PC-9 (cell line): ENCODE measurements at regions not wholly inside any gene's neighbourhood (a gene's known extent, or its start where the extent isn't known, plus 50 kb on each side); places are given as distances from the start of the nearest gene placed in this dataset.

Source experiments
- BruUV-seq: library from RNA; stranded (reverse); fragments of 400-500 nt; replicated peaks from 2 replicates; lab custom pipeline; 2021; lab: Mats Ljungman, UMichigan
- CTCF ChIA-PET: fragments of 300-600 bp; sonication (Branson Sonifier 250); formaldehyde crosslinking; loops from one replicate; lab custom pipeline; 2022; ENCODE audit warnings: antibody characterized with exemption; lab: Charles Lee
- POLR2A ChIA-PET: fragments of 300-600 bp; sonication (Branson Sonifier 250); formaldehyde crosslinking; loops from one replicate; lab custom pipeline; 2022; ENCODE audit warnings: antibody characterized with exemption; ENCODE audit not compliant: unreplicated experiment; lab: Charles Lee
- DNase-seq, 2 experiments: peaks; one replicate each; pipeline versions ENCODE4 v3.0.0 to v3.0.0-alpha.2; 2015 to 2022; ENCODE audit warnings: mixed read lengths in 1 of 2
- H2AFZ ChIP-seq: fragments of 200-600 bp; sonication (generic); 2 replicates; pipeline ENCODE4 v1.8.1; 2017; ENCODE audit warnings: antibody characterized with exemption
- H3F3A ChIP-seq: fragments of 200-600 bp; sonication (generic); 2 replicates; pipeline ENCODE4 v1.8.1; 2017; ENCODE audit warnings: antibody characterized with exemption, mild to moderate bottlenecking, low read depth; ENCODE audit not compliant: insufficient read depth
- H3K27ac ChIP-seq: fragments of 200-600 bp; sonication (generic); 2 replicates; pipeline ENCODE4 v1.6.1; 2016; ENCODE audit warnings: mixed run types
- H3K27me3 ChIP-seq: fragments of 200-600 bp; sonication (generic); 2 replicates; pipeline ENCODE4 v1.6.1; 2016; ENCODE audit warnings: low read depth, mixed run types; ENCODE audit not compliant: insufficient read depth
- H3K36me3 ChIP-seq: fragments of 200-600 bp; sonication (generic); 2 replicates; pipeline ENCODE4 v1.6.1; 2016; ENCODE audit warnings: low read depth, mixed run types
- H3K4me1 ChIP-seq: fragments of 200-600 bp; sonication (generic); replicated peaks from 2 replicates; pipeline ENCODE4 v1.6.1; 2016; ENCODE audit warnings: mixed run types; ENCODE audit not compliant: insufficient read depth
- H3K4me2 ChIP-seq: fragments of 200-600 bp; sonication (generic); 2 replicates; pipeline ENCODE4 v1.6.1; 2017; ENCODE audit warnings: mixed run types
- H3K4me3 ChIP-seq: fragments of 200-600 bp; sonication (generic); 2 replicates; pipeline ENCODE4 v1.6.1; 2016; ENCODE audit warnings: mixed run types
- H3K79me2 ChIP-seq: fragments of 200-600 bp; sonication (generic); 2 replicates; pipeline ENCODE4 v1.6.1; 2017; ENCODE audit warnings: low read depth, mixed run types
- H3K9me2 ChIP-seq: fragments of 200-600 bp; sonication (generic); 2 replicates; pipeline ENCODE4 v1.8.1; 2017; ENCODE audit warnings: mild to moderate bottlenecking; ENCODE audit not compliant: insufficient read depth
- H3K9me3 ChIP-seq: fragments of 200-600 bp; sonication (generic); 2 replicates; pipeline ENCODE4 v1.8.1; 2016; ENCODE audit warnings: low read depth; ENCODE audit not compliant: insufficient read depth
- H4K20me1 ChIP-seq: fragments of 200-600 bp; sonication (generic); 2 replicates; pipeline ENCODE4 v1.8.1; 2017; ENCODE audit not compliant: insufficient read depth
- CTCF ChIP-seq: fragments of 200-600 bp; sonication (generic); conservative IDR thresholded peaks from 2 replicates; pipeline ENCODE4 v1.6.1; 2017; ENCODE audit warnings: mixed run types, antibody characterized with exemption, mild to moderate bottlenecking, moderate library complexity
- EZH2 ChIP-seq: fragments of 200-600 bp; sonication (generic); IDR thresholded peaks from 2 replicates; pipeline ENCODE4 v1.8.0; 2017; ENCODE audit warnings: antibody characterized with exemption, low read depth
- intact Hi-C: fragments of 100-400 bp; cut with micrococcal nuclease; formaldehyde crosslinking; loops from one replicate; pipeline ENCODE4 v1.10.0; 2022; ENCODE audit not compliant: unreplicated experiment

GRCh38 chrX:137287191-137287590, 253.4 kb upstream of the GPR101 start:
- no peak overlapping the region for H3K27ac ChIP-seq
- no peak for DNase-seq
- intact Hi-C loops, result no loop called here
- H3K4me3 ChIP-seq, result no peak overlapping the region
- no peaks in the 10 kb centered on the region for H4K20me1 ChIP-seq
- H3K27me3 ChIP-seq, result no peaks in the 10 kb centered on the region
- no peaks in the 10 kb centered on the region for H3K9me3 ChIP-seq
- no peaks in the 10 kb centered on the region; the same call in 1 of the 2 replicates for H3K9me2 ChIP-seq
- H2AFZ ChIP-seq, result no peak overlapping the region
- H3K36me3 ChIP-seq, result no peaks in the 10 kb centered on the region
- CTCF ChIA-PET, result no interaction called here
- no peaks in the 10 kb centered on the region for H3K4me1 ChIP-seq
- POLR2A ChIA-PET, result no interaction called here
- no TSS peak for BruUV-seq
- H3K4me2 ChIP-seq, result no peak overlapping the region
- TF ChIP-seq EZH2, result no peak
- H3K79me2 ChIP-seq, result no peaks in the 10 kb centered on the region
- no peaks in the 10 kb centered on the region for H3F3A ChIP-seq

- no peak overlapping the region for H3K4me2 ChIP-seq
- no peaks in the 10 kb centered on the region for H3K36me3 ChIP-seq
- H2AFZ ChIP-seq, result no peak overlapping the region
- no TSS peak for BruUV-seq
- no peak overlapping the region for H3K27ac ChIP-seq
- no peaks in the 10 kb centered on the region; the same call in 1 of the 2 replicates for H3K9me2 ChIP-seq
- no peaks in the 10 kb centered on the region for H3K4me1 ChIP-seq
- POLR2A ChIA-PET, result no interaction called here
- no peak for DNase-seq
- H3K4me3 ChIP-seq, result no peak overlapping the region
- intact Hi-C loops, result no loop called here
- H3K9me3 ChIP-seq, result no peaks in the 10 kb centered on the region
- no peaks in the 10 kb centered on the region for H3K27me3 ChIP-seq
- H3K79me2 ChIP-seq, result no peaks in the 10 kb centered on the region
- no peaks in the 10 kb centered on the region for H4K20me1 ChIP-seq
- no peaks in the 10 kb centered on the region for H3F3A ChIP-seq
- CTCF ChIA-PET, result no interaction called here
- TF ChIP-seq EZH2, result no peak
- TF ChIP-seq CTCF, result no peak
These were observed 252.6 kb upstream of the GPR101 start for GRCh38 chrX:137286423-137286822.

- H3K79me2 ChIP-seq, result no peaks in the 10 kb centered on the region
- H3K4me3 ChIP-seq, result no peak overlapping the region
- H3K36me3 ChIP-seq, result no peaks in the 10 kb centered on the region
- BruUV-seq, result no TSS peak
- H3K27ac ChIP-seq, result no peak overlapping the region
- no peaks in the 10 kb centered on the region for H3K27me3 ChIP-seq
- no peaks in the 10 kb centered on the region for H3F3A ChIP-seq
- H2AFZ ChIP-seq, result no peak overlapping the region
- H3K9me3 ChIP-seq, result no peaks in the 10 kb centered on the region
- no peaks in the 10 kb centered on the region for H4K20me1 ChIP-seq
- ChIA-PET CTCF (no interaction called here), POLR2A (no interaction called here)
- no peak overlapping the region for H3K4me2 ChIP-seq
- no peaks in the 10 kb centered on the region for H3K4me1 ChIP-seq
- intact Hi-C loops, result no loop called here
- no peak for DNase-seq
- no peaks in the 10 kb centered on the region for H3K9me2 ChIP-seq
- TF ChIP-seq EZH2, result no peak
- TF ChIP-seq CTCF, result no peak
These were observed 245.0 kb upstream of the GPR101 start for GRCh38 chrX:137278825-137279224.

GRCh38 chrX:137263374-137263773, 229.6 kb upstream of the GPR101 start:
- H3F3A ChIP-seq, result no peaks in the 10 kb centered on the region
- no peaks in the 10 kb centered on the region for H3K27me3 ChIP-seq
- H4K20me1 ChIP-seq, result no peaks in the 10 kb centered on the region
- BruUV-seq, result no TSS peak
- no peak overlapping the region for H3K27ac ChIP-seq
- H2AFZ ChIP-seq, result no peak overlapping the region
- no peak for DNase-seq
- no peaks in the 10 kb centered on the region for H3K4me1 ChIP-seq
- H3K4me2 ChIP-seq, result no peak overlapping the region
- CTCF ChIA-PET, result no interaction called here
- H3K9me3 ChIP-seq, result no peaks in the 10 kb centered on the region
- no peaks in the 10 kb centered on the region for H3K79me2 ChIP-seq
- POLR2A ChIA-PET, result no interaction called here
- TF ChIP-seq CTCF (no peak), EZH2 (no peak)
- intact Hi-C loops, result no loop called here
- no peak overlapping the region for H3K4me3 ChIP-seq
- H3K36me3 ChIP-seq, result no peaks in the 10 kb centered on the region
- no peaks in the 10 kb centered on the region for H3K9me2 ChIP-seq
